HepG2 (cell line): ENCODE measurements at regions not wholly inside any gene's neighbourhood (a gene's known extent, or its start where the extent isn't known, plus 50 kb on each side); places are given as distances from the start of the nearest gene placed in this dataset.

ENCODE experiments used
- HDAC2 ChIP-seq: sonication (generic); formaldehyde crosslinking; IDR thresholded peaks from 2 replicates; pipeline ENCODE4 v1.4.0; 2020; ENCODE audit warnings: missing genetic modification reagents
- MAX ChIP-seq: IDR thresholded peaks from 2 replicates; pipeline ENCODE4 v1.6.1; 2012; ENCODE audit warnings: inconsistent platforms
- MAZ ChIP-seq, 2 experiments: sonication (generic) in 1 of 2; formaldehyde crosslinking in 1 of 2; IDR thresholded peaks; 2 replicates each; pipeline versions ENCODE4 v1.5.0 to v1.6.1; 2012 to 2020; ENCODE audit warnings: low read depth in 2 of 2, mild to moderate bottlenecking in 2 of 2, borderline replicate concordance in 1 of 2, improper control_type of control experiment in 1 of 2, low read length in 1 of 2, missing genetic modification reagents in 1 of 2, moderate library complexity in 1 of 2
- POLR2A ChIP-seq, 2 experiments: IDR thresholded peaks; 2 replicates each; pipeline ENCODE4 v1.6.1; 2011; ENCODE audit warnings: low read depth in 2 of 2, low read length in 2 of 2, mild to moderate bottlenecking in 1 of 2, moderate library complexity in 1 of 2; ENCODE audit not compliant: insufficient read depth in 1 of 2
- POLR2AphosphoS5 ChIP-seq: IDR thresholded peaks from 2 replicates; pipeline ENCODE4 v1.6.1; 2012; ENCODE audit warnings: low read depth, low read length
- XBP1 ChIP-seq: sonication (generic); formaldehyde crosslinking; IDR thresholded peaks from 2 replicates; pipeline ENCODE4 v1.5.0; 2020; ENCODE audit warnings: missing genetic modification reagents
- ZBTB42 ChIP-seq: sonication (generic); formaldehyde crosslinking; IDR thresholded peaks from 2 replicates; pipeline ENCODE4 v1.5.0; 2020; ENCODE audit warnings: mild to moderate bottlenecking, missing genetic modification reagents
- ZNF207 ChIP-seq: fragments of 450-650 bp; IDR thresholded peaks from 2 replicates; pipeline ENCODE4 v1.6.1; 2016; ENCODE audit warnings: antibody characterized with exemption, borderline replicate concordance

GRCh38 chr7:29749701-29750321 is 56.5 kb upstream of the WIPF3 start:
- TF ChIP-seq POLR2A (IDR thresholded peaks at IDR 0.05; ENCODE audit: insufficient read depth in 1 of 2, low read depth in 2 of 2, low read length in 2 of 2) (no peak), ZNF207 (no peak), MAX (no peak), HDAC2 (CRISPR knock-in tag) (no peak), XBP1 (CRISPR knock-in tag) (no peak), POLR2AphosphoS5 (no peak), MAZ (IDR thresholded peaks at IDR 0.05; ENCODE audit: borderline replicate concordance, low read depth, low read length) (no peak), MAZ (CRISPR knock-in tag; IDR thresholded peaks at IDR 0.05; ENCODE audit: low read depth) (no peak), ZBTB42 (CRISPR knock-in tag) (no peak)
